Liver (tissue), 7 donors: ENCODE measurements at regions not wholly inside any gene's neighbourhood (a gene's known extent, or its start where the extent isn't known, plus 50 kb on each side); places are given as distances from the start of the nearest gene placed in this dataset.

Experiments
- DNase-seq: peaks from one replicate; pipeline ENCODE4 v3.0.0-alpha.2; 2017; ENCODE audit warnings: low spot score
- H3K27ac ChIP-seq, 2 donors: one replicate each; pipeline ENCODE4 v1.7.0; 2013; ENCODE audit warnings: inconsistent platforms in 2 of 2, low read length in 2 of 2, control low read depth in 1 of 2, low read depth in 1 of 2, mild to moderate bottlenecking in 1 of 2
- H3K27me3 ChIP-seq, 4 donors: one replicate each; pipeline versions ENCODE4 v1.6.1 to v1.7.0; 2013; ENCODE audit warnings: low read length in 3 of 4, inconsistent platforms in 1 of 4, mild to moderate bottlenecking in 1 of 4, moderate library complexity in 1 of 4; ENCODE audit not compliant: control insufficient read depth in 4 of 4, insufficient read depth in 4 of 4
- H3K36me3 ChIP-seq, 4 donors: one replicate each; pipeline versions ENCODE4 v1.6.1 to v1.7.0; 2013; ENCODE audit warnings: low read length in 3 of 4, mild to moderate bottlenecking in 3 of 4, low read depth in 1 of 4, moderate library complexity in 1 of 4; ENCODE audit not compliant: control insufficient read depth in 4 of 4, insufficient read depth in 3 of 4
- H3K4me1 ChIP-seq, 4 donors: one replicate each; pipeline versions ENCODE4 v1.6.1 to v1.7.0; 2013; ENCODE audit warnings: low read length in 3 of 4, mild to moderate bottlenecking in 3 of 4, moderate library complexity in 1 of 4; ENCODE audit not compliant: control insufficient read depth in 4 of 4, insufficient read depth in 4 of 4
- H3K4me3 ChIP-seq, 3 donors: one replicate each; pipeline versions ENCODE4 v1.6.1 to v1.7.0; 2013; ENCODE audit warnings: low read length in 3 of 3, control low read depth in 1 of 3, low read depth in 1 of 3, mild to moderate bottlenecking in 1 of 3
- H3K9ac ChIP-seq, 2 donors: one replicate each; pipeline ENCODE4 v1.7.0; 2013; ENCODE audit warnings: low read length in 2 of 2, mild to moderate bottlenecking in 2 of 2, moderate library complexity in 2 of 2, control low read depth in 1 of 2, low read depth in 1 of 2
- H3K9me3 ChIP-seq, 4 donors: one replicate each; pipeline versions ENCODE4 v1.6.1 to v1.7.0; 2013; ENCODE audit warnings: low read length in 3 of 4; ENCODE audit not compliant: control insufficient read depth in 4 of 4
- EGR1 ChIP-seq, 2 donors: IDR thresholded peaks; 2 replicates each; pipeline ENCODE4 v1.6.1; 2016 to 2018; ENCODE audit warnings: antibody characterized with exemption in 2 of 2, low read depth in 2 of 2
- HNF4A ChIP-seq, 2 donors: conservative IDR thresholded peaks; 2 replicates each; pipeline ENCODE4 v1.6.1; 2016; ENCODE audit warnings: antibody characterized with exemption in 2 of 2, mild to moderate bottlenecking in 2 of 2
- HNF4G ChIP-seq: IDR thresholded peaks from 2 replicates; pipeline ENCODE4 v1.6.1; 2016; ENCODE audit warnings: antibody characterized with exemption
- JUND ChIP-seq, 2 donors: IDR thresholded peaks; 2 replicates each; pipeline ENCODE4 v1.6.1; 2016; ENCODE audit warnings: antibody characterized with exemption in 2 of 2
- RXRA ChIP-seq, 2 donors: IDR thresholded peaks; 2 replicates each; pipeline ENCODE4 v1.6.1; 2017 to 2018; ENCODE audit warnings: antibody characterized with exemption in 2 of 2, mild to moderate bottlenecking in 1 of 2
- SP1 ChIP-seq: IDR thresholded peaks from 2 replicates; pipeline ENCODE4 v1.6.1; 2018; ENCODE audit warnings: antibody characterized with exemption, mild to moderate bottlenecking
- WGBS: extraction: QIAGEN DNeasy Blood & Tissue Kit; methylation state at CpG from one replicate; pipeline ENCODE4 v1.1.7; 2013; 5-methylcytosine and 5-hydroxymethylcytosine counted together
- donor health status: healthy.
- donor health status: healthy.
- donor health status: healthy.
- donor health status: healthy.

- no peak for DNase-seq
- no peaks in the 10 kb centered on the region for H3K9me3 ChIP-seq
- TF ChIP-seq HNF4G (peak; percentile 59), RXRA (IDR thresholded peaks at IDR 0.05) (peak; percentile 48 to 59), SP1 (peak; percentile 30), HNF4A (conservative IDR thresholded peaks at IDR 0.05) (peak; percentile 78 to 93), EGR1 (IDR thresholded peaks at IDR 0.05; ENCODE audit: low read depth in 2 of 2) (no peak), JUND (IDR thresholded peaks at IDR 0.05) (no peak)
- H3K4me3 ChIP-seq: no peak overlapping the region
- no peak overlapping the region for H3K27ac ChIP-seq
- peaks cover 5 to 24% (median 7%) of the 10 kb centered on the region in 4 donors for H3K4me1 ChIP-seq
- H3K36me3 ChIP-seq: no peaks in the 10 kb centered on the region
- no peak overlapping the region for H3K9ac ChIP-seq
- H3K27me3 ChIP-seq: no peaks in the 10 kb centered on the region
- WGBS: 97% methylated on average over 6 of the region's 6 CpGs
Observed at GRCh38 chr14:75226755-75227544, 50.5 kb upstream of the TMED10 start.
